ENCODE measurements at regions not wholly inside any gene's neighbourhood (a gene's known extent, or its start where the extent isn't known, plus 50 kb on each side); places are given as distances from the start of the nearest gene placed in this dataset.

DNA sequence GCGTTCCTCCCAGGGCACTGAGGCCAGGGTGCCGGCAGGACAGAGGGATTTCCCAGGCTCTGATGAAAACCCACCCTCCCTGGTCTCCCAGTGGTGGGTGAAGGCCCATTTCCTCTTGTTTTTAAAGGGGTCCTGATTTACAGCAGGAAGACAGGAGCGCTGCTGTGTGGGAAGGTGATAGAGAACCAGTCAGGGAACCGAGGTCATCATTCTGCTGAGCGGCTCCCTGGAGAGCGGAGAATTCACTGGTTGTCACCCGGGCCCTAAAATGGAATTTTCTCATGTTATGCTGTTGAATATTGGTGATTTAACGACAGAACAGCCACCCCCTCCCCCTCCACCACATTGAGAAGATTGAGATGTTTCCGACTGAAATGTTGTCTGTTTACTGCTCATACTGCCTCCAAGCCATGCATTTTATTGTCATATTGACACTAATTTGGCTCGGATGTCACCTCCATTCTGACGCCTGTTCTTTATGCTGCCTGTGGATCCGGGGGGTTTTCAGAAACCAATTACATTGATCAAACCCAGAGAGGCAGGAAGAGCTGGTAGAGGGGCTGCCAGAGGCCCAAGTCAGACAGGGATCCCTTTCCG is 225.2 kb downstream of the GLI2 start:
- DNase-seq (ENCODE audit: low read depth) = no peak
- TF ChIP-seq, protein P1, sequence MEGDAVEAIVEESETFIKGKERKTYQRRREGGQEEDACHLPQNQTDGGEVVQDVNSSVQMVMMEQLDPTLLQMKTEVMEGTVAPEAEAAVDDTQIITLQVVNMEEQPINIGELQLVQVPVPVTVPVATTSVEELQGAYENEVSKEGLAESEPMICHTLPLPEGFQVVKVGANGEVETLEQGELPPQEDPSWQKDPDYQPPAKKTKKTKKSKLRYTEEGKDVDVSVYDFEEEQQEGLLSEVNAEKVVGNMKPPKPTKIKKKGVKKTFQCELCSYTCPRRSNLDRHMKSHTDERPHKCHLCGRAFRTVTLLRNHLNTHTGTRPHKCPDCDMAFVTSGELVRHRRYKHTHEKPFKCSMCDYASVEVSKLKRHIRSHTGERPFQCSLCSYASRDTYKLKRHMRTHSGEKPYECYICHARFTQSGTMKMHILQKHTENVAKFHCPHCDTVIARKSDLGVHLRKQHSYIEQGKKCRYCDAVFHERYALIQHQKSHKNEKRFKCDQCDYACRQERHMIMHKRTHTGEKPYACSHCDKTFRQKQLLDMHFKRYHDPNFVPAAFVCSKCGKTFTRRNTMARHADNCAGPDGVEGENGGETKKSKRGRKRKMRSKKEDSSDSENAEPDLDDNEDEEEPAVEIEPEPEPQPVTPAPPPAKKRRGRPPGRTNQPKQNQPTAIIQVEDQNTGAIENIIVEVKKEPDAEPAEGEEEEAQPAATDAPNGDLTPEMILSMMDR (IDR thresholded peaks at IDR 0.05; ENCODE audit: insufficient read depth, low read depth, low read length, missing control alignments) = no peak
- H3K4me3 ChIP-seq (ENCODE audit: low read depth, low read length) = no peak overlapping the region

DNA sequence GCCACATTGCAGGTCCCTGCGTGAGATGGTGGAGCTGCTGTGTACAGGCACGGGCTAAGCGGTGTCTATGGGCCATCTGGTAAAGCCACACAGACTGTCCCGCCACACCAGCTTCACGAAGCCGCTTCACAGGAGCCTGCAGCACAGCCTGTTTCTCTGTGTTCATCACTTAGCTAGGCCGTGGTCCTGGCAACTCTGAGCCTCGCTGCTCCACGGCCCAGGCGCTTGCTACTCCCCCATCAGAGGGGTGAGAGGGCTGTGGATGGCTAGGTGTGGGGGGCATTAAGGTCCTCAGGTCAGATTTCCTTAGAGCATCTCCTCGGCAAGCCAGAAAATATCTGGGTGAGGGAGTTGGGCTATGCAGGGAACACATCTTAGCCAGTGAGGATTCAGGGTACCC is 225.7 kb downstream of the GLI2 start:
- H3K4me3 ChIP-seq (ENCODE audit: low read depth, low read length) = no peak overlapping the region
- TF ChIP-seq, protein P1 (IDR thresholded peaks at IDR 0.05; ENCODE audit: insufficient read depth, low read depth, low read length, missing control alignments) = no peak
- no peak for DNase-seq (ENCODE audit: low read depth)

DNA sequence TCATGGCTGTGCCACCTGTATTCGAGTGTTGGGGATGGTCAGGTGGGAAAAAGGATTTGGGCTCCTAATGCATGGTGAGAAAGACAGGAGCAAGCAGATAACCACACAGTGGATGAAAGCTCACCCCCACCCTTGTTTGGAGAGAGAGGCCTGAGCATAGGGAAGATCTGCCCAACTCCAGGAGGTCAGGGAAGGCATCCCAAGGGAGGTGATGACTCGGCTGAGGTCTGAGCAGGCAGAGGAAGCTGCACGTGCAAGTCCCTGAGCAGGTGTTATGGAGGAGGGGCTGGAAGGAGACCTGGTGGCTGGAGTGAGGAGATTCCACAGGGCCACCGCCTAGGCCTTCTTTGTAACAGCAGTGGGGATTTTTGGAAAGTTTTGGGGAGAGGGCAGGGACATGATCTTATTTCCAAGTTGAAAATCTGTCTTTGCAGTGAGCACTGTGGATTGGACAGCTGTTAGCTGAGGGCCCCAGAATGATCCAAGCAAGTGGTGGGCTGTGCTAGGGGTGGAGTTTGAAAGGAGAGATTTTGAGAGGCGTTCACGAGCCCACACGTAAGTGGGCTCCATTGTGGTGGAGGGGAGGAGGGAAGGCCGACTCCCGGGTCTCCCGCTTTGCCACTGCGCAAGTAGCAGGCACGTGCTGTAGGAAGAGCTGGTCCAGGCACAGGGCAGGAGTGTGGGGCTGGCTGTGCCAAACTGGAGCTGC is 228.5 kb downstream of the GLI2 start:
- no peak overlapping the region for H3K4me3 ChIP-seq (ENCODE audit: low read depth, low read length)
- TF ChIP-seq, protein P1 (IDR thresholded peaks at IDR 0.05; ENCODE audit: insufficient read depth, low read depth, low read length, missing control alignments) = no peak
- DNase-seq (ENCODE audit: low read depth) = no peak

DNA sequence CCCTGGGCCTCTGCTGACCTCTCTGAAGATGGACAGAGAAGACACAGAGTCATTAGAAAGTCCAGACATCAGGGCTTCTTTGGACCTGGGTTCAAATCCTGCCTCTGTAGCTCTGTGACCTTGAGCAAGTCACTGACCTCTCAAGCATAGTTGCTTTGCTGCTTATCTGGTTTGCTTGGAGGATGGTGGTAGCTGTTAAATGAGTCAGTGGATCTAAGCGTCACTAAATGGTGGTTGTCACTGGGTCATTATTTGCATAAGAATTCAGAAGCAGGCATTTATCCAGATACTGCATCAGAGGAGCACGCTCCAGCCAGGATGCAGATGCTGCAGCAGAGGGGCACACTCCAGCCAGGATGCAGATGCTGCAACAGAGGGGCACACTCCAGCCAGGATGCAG is 229.2 kb downstream of the GLI2 start:
- TF ChIP-seq, protein P1 (IDR thresholded peaks at IDR 0.05; ENCODE audit: insufficient read depth, low read depth, low read length, missing control alignments) = no peak
- H3K4me3 ChIP-seq (ENCODE audit: low read depth, low read length) = no peak overlapping the region
- no peak for DNase-seq (ENCODE audit: low read depth)

DNA sequence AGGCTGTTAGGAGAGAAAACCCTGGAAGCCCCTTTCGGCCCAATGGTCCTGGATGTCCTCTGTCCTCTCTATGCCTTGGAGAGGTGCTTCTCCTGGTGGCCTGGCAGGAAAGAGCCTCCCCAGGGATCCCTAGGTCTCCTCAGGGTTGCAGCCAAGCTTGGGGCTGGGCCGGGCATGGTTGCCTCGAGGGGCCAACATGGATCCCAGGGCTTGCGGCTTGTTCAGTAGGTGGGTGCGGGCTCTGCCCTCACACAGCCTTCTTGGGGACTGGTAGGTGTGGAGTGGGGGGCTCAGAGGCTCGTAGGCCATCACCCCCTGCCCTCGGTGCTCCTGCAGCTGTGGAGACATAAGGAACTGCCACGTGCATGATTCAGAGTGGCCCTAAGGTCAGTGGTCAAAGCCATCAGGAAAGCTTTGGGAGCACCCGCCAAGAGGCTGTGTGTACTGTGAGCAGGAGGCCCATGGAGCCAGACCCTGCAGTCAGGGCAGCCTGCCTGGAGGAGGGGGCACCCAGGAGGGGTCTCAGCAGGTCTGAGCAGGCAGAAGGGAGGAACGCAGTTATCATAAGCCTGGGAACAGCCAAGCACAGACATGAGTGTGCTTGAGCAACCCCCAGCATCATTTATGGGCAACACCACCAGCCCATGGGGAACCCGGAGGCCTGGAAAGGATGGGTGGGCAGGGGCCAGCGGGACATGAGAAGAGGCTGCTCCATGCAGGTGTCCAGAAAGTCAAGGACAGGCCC is 231.0 kb downstream of the GLI2 start:
- TF ChIP-seq, protein P1 (IDR thresholded peaks at IDR 0.05; ENCODE audit: insufficient read depth, low read depth, low read length, missing control alignments) = no peak

DNA sequence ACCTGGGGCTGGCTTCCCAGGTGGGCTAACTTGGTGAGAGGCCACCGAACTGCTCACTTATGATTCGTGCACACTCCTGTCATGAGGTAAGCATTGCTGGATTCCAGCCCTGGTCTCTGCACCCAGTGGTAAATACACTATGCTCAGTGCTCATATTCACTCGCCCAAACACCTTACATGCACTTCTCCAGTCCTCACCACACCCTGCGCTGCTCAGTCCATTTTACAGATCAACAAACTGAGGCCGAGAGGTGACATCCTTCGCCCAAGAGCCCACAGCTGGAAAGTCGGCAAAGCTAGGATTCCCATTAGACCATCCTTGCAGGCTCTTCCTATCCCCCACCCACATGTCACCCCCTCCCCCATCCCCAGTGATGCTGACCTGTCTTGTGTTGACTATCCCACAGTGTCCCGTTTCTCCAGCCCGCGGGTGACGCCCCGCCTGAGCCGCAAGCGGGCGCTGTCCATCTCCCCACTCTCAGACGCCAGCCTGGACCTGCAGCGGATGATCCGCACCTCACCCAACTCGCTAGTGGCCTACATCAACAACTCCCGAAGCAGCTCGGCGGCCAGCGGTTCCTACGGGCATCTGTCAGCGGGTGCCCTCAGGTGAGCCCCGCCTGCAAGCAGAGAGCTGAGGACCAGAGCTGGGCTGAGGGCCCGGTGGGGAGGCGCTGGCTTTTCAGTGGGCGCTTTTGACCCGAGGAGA is 232.8 kb downstream of the GLI2 start:
- TF ChIP-seq, protein P1 (IDR thresholded peaks at IDR 0.05; ENCODE audit: insufficient read depth, low read depth, low read length, missing control alignments) = no peak
- DNase-seq (ENCODE audit: low read depth) = no peak
- H3K4me3 ChIP-seq (ENCODE audit: low read depth, low read length) = no peak overlapping the region

More for the DNA sequence above, 231.0 kb downstream of the GLI2 start:
- no peak overlapping the region for H3K4me3 ChIP-seq (ENCODE audit: low read depth, low read length)
- no peak for DNase-seq (ENCODE audit: low read depth)
